ENCODE measurements at regions not wholly inside any gene's neighbourhood (a gene's known extent, or its start where the extent isn't known, plus 50 kb on each side); places are given as distances from the start of the nearest gene placed in this dataset.
A peak's percentile ranks its signal among the peaks of the same experiment; 100 is the strongest.
"Not testable (repeated sequence)": the region's sequence is repeated elsewhere in the genome, so short reads cannot be mapped to it uniquely, and the experiment has no call there.

DNA sequence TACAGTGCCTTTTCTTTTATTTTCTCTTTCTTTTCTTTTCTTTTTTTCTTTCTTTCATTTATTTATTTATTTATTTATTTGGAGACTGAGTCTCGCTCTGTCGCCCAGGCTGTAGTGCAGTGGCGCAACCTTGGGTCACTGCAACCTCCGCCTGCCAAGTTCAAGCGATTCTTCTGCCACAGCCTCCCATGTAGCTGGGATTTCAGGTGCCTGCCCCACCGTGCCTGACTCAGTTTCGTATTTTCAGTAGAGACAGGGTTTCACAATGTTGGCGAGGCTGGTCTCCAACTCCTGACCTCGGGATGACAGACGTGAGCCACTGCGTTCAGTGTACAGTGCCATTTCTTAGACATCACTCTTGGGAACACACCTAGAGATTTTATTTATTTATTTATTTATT is 110.0 kb upstream of the ANKRD30BL start:
- DNase-seq: not testable (repeated sequence)

DNA sequence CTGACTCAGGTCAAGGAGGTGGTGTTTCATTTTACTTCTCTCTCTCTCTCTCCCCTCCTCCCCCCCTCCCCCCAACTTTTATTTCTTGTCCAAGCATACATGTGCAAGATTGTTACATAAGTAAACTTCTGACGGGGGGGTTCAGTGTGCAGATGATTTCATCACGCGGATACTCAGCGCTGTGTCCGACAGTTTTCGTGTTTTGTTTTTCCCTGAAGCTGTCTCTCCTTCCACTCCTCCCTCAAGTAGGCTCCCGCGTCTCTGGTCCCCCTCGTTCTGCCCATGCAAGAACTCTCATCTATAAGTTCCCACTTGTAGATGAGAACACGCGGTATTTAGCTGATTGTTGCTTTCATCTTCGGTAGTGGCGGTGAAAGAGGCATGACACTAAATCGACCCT is 111.0 kb upstream of the ANKRD30BL start:
- no peak for DNase-seq

DNA sequence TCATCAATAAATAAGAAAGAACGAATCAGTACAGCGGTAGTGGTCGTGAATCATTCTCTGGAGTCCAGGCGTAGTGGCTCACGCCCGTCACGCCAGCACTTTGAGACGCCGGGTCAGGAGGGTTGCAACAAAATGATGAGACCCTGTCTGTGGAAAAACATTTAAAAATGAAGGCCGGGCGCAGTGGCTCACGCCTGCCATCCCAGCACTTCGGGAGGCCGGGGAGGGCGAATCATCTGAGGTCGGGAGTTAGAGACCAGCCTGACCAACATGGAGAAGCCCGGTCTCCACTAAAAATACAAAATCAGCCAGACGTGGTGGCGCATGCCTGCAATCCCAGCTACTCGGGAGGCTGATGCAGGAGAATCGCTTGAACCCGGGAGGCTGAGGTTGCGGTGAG is 111.8 kb upstream of the ANKRD30BL start:
- not testable (repeated sequence) for DNase-seq

DNA sequence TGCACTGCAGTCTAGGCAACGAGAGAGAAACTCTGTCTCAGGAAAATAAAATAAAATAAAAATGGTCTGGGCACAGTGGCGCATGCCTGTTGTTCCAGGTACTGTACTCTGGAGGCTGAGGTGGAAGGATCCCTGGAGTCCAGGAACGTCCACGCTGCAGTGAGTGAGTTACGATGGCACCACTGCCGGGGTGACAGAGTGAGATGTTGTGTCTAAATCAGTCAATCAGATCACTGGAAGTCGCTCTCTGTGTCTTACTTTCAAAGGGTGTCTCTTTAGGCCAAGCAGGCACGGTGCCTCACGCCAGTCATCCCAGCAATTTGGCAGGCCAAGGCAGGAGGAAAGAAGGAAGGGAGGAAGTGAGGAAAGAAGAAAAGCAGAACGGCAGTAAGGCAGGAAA is 112.2 kb upstream of the ANKRD30BL start:
- DNase-seq: no peak

DNA sequence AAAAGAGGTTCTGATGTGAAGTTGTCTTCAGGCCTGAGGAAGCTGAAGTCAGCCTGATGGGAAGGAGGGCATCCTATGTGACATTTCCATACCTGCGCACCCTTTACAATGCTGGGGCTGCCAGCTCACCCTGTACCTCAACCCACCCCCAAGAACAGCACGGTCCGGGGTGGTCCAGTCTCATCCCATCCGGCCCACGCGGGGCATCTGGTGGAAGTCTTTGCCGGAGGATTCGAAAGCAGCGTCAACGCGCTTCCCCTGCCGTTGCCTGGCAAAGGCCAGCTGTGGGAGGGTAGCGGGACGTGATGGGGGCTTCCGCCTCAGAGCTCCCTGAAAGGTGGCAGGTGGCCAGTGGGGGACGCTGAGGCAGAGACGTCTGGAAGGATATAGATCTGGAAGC is 113.6 kb upstream of the ANKRD30BL start:
- DNase-seq: no peak

DNA sequence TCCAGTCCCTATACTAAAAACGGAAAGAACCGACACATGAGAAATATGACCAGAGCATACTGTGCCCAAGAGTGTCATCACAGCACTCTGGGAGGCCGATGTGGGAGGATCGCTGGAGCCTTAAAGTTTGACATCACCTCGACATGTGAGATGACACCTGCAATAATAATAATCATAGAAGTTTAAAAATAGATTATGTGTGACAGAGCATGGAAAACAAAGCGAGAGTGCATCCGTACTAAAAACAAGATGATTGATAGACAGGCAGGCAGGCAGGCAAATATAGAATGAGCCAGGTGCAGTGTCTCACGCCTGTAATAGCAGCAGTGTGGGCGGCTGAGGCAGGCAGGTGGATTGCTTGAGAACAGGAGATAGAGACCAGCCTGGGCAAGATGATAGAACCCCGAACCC is 114.8 kb upstream of the ANKRD30BL start:
- no peak for DNase-seq

DNA sequence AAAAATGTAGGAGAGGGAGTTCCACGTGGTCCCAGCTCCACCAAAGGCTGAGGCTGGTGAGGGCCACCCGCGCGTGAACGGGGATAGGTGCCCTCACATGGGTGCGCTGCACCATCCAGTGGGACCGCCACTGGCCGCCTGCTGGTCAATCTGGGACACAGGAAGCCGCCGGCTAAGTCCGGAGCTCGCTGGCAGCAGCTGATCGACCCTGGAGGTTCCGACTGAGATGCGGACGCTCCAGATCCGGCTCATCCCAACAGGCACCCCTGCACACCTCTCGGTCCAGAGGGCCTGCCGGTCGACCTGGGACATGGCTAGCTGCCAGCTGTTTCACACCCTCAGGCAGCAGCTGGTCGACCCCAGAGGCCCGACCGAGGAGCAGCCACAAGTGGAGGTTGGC is 116.5 kb upstream of the ANKRD30BL start:
- no peak for DNase-seq

DNA sequence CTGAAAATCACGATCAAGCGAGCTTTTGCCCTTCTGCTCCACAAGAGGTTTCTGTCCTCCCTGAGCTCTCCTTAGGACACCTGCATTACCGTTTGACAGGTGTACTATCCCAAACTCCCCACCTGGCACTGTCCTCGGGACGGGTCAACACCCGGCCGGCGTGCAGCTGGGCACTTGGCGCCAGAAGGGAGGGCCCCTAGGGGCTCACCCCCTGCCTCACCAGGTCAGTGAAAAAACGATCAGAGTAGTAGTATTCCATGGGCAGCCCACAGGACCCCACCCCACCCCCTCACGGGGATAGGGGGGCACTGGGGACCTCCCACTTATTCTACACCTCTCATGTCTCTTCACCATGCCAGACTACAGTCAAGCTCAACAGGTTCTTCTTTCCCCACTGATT is 117.6 kb upstream of the ANKRD30BL start:
- DNase-seq: no peak

DNA sequence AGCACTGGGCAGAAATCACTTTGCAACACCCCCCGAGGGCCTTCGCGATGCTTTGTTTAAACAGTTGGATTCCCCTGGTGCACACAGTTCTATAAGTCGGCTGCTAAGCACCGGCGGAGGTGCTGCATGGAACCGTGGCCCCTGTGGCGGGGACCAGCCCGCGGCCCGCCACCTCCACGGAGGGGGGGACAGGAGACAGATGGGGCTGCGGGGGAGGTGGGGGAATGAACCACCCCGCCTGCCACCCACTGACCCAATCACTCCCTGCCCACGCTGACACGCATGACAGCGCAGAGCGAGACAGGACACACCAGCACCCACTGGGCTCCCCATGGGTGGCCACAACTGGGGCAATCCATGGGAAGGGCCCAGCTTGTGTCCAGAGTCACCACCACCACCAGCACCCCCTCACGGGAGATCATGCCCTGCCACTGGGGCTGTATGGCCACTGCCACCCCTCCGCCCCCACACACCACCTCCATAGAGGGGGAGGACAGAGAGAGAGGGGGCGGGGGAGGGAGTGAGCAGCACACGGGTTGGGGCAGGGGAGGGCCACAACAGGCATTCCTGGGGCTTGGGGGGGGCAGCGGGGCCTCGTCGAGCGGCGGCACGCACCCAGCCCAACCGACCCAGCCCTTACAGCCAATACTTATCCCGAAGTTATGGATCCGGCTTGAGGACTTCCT is 118.3 kb upstream of the ANKRD30BL start:
- DNase-seq: no peak

DNA sequence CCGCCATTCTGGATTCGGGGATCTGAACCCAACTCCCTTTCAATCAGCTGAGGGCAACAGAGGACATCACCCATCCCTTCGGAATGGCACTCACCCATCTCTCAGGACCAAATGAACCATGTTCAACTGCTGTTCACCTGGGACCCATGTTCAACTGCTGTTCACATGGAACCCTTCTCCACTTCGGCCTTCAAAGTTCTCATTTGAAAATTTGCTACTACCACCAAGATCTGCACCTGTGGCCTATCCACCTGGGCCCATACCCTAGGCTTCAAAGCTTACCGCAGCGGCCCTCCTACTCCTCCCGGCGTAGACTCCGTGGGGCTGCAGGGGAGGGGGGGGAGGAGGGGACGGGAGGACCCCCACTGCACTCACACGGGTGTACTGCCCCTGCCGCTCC is 119.2 kb upstream of the ANKRD30BL start:
- no peak for DNase-seq

DNA sequence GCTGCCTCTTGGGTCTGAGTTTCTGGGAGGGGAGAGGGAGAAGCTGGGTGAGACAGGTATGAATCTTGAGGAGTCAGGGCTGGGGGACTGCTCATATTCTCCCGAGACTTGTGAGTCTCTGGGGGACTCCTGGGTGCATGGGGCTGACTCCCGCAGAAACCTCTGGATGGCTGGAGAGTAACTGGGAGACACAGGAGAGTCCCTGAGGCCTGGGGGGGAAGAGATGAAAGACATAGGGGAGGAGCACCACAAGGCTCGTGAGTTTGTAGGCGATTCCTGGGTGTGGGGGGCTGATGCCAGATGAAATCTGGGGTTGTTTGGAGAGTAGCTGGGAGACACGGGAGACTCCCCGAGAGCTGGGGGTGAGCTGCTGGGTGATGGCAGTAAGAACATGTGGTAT is 120.4 kb upstream of the ANKRD30BL start:
- DNase-seq: not testable (repeated sequence)

DNA sequence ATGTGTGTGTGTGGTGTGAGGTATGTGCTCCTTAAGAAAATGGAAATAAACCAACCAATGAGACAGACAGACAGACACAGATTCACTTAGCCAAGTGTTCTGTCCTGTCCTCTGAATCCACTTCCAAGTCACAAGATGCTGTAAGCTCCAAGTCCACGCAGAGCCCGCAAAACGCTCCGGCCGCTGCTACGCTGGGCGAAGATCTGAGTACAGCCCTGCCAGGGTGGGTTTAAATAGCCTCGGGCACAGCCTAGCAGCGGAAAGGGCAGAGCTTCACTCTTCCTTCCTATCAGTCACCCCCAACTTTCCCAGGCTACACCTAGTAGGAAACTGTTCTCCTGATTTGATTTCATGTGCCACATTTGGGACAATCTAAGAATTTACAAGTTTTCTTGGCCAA is 121.2 kb upstream of the ANKRD30BL start:
- DNase-seq: no peak

DNA sequence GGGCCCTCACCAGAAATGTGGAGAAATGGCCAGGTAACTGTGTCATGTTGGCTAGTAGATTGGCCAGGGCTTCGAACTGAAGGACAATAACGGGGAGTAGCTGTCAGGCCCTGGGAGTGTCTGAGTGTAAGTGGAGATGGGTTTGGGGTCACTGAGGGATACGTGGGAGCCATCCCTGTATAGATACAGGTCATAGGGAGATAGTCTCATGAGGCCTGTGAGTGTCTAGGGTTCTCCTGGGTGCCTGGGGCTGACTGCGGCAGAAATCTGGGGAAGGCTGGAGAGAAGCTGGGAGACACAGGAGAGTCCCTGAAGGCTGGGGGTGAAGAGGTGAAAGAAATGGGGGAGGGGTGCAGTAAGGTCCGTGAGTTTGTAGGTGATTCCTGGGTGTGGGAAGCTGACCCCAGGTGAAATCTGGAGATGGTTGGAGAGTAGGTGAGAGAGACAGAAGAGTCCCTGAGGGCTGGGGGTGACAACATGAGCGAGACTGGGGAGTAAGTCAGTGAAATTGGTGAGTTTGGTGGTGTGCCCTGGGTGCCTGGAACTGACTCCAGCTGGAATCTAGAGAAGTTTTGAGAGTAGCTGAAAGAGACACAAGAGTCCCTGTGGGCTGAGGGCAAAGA is 124.6 kb upstream of the ANKRD30BL start:
- DNase-seq: not testable (repeated sequence)

DNA sequence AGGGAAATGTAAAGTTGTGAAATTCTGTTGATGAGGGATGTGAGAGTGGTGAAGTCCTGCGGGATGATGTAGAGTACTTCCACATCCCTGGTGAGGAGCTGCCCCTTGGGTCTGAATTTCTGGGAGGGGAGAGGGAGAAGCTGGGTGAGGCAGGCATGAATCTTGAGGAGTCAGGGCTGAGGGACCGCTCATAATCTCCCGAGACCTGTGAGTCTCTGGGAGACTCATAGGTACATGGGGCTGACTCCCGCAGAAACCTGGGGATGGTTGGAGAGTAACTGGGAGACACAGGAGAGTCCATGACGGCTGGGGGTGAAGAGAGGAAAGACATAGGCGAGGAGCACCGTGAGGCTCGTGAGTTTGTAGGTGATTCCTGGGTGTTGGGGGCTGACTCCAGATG is 126.2 kb upstream of the ANKRD30BL start:
- not testable (repeated sequence) for DNase-seq

DNA sequence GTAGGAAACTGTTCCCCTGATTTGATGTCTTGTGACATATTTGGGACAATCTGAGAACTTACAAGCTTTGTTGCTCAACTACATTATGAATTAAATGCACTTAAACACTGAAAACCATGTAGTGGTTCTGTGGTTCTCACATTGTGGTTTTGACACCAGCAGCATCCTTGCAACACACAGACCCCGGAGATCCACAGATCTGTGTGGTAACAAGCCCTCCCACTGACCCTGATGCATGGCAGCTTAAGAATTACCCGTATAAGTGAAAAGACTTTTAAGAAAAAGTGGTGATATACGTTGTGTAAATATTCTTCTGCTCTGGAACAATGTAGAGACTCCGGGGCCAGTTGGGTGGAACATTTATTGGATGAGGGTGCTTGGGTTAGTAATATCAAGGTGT is 127.4 kb upstream of the ANKRD30BL start:
- not testable (repeated sequence) for DNase-seq

DNA sequence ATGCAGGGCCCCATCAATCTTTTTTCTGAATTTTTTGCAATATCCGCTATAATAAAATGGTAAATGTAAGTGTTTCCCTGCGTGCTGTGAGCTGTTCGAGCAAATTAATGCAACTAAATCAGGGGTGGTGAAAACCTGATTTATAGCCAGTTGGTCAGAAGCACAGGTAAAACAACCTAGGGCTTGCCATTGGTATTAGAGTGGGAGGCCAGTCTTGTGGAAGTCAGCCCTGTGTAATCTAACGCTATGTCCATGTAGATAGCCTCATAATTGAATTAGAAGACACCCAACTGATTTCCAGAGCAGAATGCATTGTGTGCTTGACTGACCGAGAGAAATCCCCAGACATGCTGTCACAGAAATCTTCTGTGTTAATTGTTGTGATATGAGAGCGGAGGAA is 126.8 kb upstream of the GPR39 start:
- DNase-seq: not testable (repeated sequence)

DNA sequence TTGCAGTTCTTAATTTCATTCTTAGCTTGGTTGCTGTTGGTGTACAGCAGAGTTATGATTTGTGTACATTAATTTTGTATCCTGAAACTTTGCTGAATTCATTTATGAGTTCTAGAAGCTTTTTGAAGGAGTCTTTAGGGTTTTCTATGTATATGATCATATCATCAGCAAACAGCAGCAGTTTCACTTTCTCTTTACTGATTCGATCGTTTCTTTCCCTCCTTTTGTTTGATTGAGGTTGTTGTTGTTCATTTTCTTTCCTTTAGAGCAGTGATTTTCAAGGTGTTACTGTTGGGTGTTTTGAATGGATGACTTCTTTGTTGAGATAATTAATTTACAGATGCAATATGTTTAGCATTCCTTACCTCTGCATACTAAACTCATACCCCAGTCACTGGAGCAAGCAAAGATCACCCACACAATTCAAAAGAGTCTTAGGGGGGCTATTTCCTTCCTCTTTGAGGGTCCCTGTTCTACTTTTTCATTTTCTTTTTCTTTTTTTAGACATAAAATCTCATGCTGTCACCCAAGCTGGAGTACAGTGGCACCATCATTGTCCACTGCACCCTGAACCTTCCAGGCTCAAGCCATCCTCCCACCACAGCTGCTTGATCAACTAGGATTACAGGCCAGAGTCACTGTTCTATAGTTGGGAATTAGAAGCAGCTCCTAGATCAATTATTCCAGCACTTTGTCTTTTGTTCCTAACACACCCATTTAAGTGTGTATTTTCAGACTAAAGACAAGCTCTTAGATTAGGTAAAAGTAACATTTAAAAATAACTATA is 115.8 kb upstream of the GPR39 start:
- DNase-seq: not testable (repeated sequence)

DNA sequence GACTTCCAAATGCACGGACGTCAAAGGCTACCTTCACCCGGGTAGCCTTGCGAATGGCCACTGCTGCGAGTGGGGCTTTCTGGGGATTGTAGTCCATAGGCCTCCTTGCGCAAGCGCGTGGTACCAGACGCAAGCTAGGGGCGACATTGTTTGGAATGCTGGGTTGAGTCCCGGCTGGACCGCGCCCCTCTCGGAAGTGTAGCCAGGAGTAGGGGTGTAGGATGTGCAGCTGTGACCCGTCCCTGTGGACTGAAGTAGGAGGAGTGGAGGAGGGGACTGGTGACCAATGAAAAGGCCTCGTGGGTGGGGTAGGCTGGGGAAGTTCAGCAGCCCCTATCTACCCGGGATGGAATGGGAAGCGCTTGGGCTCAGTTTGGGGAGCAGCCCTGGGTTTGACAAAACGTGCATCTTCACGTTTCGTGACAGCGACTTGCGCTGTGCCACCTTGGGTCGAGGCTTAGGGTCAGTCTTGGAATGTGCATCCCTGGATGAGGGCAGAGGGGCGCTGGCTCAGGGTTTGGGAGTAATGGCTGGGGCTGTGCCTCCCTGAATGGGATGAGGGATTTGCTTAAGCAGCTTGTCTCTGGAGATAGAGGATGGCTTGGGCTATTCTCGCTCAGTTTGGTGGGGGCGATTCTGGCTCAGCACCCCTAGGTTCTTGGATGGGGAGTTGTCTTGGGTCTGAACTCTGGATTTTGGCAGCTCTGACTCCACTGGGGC is 111.8 kb upstream of the GPR39 start:
- DNase-seq: peak in 57 of 58 donors; percentile 19 to 91 (median 77)

DNA sequence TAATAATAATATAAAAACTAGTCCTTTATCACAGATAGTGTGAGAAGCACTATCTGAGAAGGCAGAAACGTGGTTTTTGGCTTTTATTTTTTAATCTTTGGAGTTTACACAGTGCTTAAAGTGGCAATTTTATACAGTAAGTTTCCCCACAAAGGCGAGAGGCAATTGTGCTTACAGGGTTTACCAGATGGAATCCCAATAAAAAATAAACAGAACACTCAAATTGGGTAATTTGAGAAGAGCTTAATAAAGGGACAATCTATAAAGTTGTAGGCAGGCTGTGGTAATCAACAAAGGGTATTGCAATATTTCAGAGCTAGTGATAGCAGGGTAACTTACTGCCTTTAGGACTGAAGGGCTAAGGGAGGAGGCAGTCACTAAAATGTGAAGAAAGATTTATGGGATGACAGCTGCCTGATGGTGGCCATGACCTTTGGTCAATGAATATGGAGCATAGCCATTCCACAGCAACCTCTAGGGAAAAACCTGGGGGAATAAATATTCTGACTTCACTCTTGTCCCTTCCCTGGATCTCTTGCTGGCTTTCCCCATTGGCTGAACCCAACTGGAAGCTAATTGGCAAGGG is 108.9 kb upstream of the GPR39 start:
- DNase-seq: not testable (repeated sequence)

DNA sequence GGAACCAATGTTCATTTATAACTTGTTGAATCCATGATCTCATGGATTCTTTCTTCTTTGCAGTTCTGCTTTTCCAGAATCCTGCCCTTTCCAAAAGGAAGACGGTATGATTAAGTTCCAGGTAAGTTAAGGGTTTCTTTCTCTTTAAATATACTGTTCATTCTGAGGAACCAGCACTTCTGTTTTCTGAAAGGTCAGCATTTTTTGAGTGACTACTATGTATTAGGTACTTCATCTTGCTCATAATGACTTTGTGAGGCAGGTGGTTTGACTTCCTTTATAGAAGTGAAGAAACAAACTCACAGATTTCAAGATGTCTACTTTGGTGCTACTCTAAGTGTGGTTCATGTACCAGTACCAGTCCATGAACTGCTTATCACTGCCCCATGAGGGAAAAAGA is 107.4 kb upstream of the GPR39 start:
- DNase-seq: not testable (repeated sequence)

DNA sequence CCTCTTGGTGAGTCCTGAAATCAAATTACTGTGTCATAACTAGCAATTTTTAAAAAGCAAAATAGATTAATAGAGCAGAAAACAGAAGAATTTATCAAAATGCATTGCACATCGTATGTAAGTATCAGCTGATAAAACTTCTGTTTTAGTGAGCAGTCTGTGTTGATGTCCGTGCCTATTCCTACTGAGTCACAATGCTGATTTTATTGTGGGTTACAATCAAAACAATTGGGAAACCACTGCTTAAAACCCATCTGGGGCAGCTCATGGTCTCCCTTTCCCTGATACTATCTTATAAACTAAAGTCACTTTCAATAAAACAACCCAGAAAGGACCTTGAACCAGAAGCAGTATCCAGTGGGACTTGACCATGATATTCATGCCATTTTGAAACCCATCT is 101.1 kb upstream of the GPR39 start:
- not testable (repeated sequence) for DNase-seq

Data from anterior cingulate cortex (tissue), 58 donors.